ENCODE measurements at regions not wholly inside any gene's neighbourhood (a gene's known extent, or its start where the extent isn't known, plus 50 kb on each side); places are given as distances from the start of the nearest gene placed in this dataset.
"Not testable (repeated sequence)": the region's sequence is repeated elsewhere in the genome, so short reads cannot be mapped to it uniquely, and the experiment has no call there.

DNA sequence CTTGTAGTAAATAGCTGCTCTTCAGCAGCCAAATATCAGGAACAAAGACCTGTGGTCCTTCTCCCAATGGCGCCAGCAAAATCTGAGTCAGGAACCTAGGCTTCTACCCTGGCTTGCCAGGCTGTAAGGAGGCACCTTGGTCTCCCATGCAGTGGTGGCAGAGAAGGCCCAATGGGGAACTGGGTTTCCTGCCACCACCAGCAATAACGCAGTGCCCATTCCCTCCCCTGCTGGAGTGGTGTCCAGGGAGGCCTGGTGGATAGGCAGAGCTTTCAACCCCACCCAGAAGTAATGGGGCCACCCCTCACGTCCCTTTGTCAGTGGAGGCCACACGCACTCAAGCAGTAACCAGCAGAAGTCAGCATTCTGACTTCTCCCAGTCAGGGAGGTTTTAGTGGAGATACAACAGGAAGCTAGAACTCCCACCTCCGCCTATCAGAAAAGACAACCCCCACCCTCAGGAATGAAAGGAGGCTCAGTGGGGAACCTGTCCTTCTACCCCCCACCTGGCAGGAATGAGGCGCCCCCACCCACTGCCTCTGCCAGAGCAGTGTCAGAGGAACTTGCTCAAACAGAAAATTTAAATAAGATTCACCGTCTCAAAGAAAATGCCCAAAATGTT is 132.4 kb downstream of the COPS8 start:
- no peak for DNase-seq (ENCODE audit: low read depth)

DNA sequence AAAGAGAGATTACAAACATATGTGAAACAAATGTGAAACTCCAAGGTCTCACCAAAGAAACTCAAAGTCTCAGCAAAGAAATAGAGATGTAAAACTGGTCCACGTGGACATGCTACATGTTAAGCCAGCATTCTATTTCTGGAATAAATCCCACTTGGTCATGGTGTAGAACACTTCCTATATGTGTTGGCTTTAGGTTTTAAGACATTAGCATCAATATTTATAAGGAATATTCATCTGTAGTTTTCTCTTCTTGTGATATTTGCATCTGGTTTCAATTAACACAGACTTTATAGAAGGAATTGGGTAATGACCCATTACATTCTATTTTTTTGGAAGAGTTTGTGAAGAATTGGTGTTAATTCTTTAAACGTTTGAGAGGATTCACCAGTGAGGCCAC is 133.1 kb downstream of the COPS8 start:
- DNase-seq (ENCODE audit: low read depth) = no peak

DNA sequence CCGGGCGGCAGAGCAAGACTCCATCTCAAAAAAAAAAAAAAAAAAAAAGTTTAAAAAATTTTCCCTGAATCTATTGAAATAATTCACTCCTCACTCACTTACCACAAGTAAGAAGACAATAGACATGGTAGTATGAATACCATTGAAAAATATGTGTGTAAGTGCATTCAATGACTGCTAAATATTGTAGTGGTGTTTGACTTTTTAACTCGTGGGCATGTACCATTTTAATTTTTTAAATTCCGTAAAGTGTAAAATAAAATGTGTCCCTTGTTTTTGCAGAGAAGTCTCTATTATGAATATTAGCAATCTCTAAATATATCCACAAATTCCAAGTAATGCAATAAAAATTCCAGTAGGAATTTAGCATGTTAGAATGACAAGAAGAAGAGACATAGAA is 134.1 kb downstream of the COPS8 start:
- no peak for DNase-seq (ENCODE audit: low read depth)

DNA sequence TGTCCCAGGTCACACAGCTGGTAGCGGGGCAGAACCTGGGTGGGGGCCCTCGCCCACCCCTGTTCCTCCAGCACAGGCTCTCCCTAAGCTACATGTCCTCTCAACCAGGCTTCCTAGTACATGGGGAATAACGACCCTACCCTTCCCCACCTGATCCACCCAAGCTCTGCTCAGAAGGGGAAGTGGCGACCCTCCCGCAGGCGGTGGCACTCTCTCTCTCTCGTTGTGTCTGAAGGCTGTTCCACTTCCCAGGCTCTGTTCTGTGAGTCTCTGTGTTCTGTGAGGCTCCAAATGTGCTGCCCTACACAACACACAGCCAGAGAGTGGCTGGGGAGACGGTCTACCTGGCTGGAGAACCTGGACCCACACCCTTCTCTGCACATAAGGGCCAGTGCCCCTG is 135.8 kb downstream of the COPS8 start:
- no peak for DNase-seq (ENCODE audit: low read depth)

DNA sequence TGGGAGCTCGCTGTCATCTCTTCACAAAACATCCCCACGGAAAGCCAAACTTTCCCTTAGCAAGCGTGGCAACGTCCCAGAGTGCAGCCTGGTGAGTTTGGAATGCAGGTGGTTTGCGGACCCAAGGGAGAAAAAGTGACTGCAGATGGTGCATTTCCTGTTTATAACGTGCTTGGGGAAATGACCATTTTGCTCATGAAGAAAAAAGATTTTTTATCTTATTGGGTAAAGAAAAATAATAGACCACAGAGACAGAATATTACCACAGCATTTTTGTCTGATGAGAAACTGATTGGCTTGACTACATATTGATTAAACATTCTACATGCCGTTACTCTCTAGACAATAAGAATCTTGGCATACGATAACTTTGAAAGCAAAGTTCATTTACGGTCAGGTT is 136.5 kb downstream of the COPS8 start:
- DNase-seq (ENCODE audit: low read depth) = no peak

DNA sequence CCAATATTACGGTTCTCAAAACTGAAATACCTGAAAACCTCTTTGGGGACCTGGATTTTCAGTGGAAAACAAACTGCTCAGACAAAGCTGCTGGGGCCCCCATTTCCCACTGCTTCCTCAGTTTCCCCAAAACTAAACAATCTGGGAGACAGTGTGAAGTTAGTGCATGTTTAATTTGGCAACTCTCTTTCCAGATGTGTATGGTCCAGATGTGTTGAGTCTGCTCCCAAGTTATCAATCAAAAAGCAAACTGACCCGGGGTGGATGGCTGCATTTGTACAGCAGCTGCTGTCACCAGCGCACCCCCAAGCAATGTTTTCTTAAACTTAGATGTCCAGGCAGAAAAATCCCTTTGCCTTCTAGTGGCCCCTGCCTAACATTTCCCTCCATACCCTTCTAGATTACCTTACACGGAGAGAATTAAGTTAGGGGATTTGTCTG is 136.9 kb downstream of the COPS8 start:
- no peak for DNase-seq (ENCODE audit: low read depth)

DNA sequence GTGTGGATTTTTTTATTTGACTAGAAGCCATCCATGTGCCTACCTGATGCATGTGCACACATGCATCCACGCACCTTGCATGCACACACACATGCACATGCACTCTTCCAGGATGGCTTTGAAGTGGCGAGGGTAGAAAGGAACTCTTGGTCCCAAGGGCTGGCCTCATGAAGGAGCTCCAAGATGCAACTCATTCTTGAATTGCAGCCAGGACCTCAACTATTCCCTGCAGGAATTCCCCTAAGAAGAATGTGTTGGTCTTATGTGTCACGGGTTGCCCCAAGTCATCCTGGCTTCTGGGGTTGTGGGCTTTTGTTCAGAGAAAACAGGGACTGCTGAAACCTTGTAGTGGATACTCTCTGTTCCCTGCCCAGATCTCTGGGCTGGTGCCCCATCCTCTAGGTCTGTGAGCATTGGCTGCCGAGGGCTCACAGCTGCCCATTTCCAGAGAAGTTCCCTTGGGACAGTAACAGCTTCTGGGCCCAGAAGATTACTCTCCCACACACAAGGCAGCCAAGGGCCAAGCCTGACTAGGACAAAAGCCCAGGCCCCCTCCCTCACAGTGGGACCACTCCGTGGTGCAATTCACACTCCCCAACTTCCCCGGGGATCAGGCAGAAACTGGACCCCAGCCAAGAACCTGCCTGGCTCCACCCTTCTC is 137.6 kb downstream of the COPS8 start:
- DNase-seq (ENCODE audit: low read depth) = no peak

DNA sequence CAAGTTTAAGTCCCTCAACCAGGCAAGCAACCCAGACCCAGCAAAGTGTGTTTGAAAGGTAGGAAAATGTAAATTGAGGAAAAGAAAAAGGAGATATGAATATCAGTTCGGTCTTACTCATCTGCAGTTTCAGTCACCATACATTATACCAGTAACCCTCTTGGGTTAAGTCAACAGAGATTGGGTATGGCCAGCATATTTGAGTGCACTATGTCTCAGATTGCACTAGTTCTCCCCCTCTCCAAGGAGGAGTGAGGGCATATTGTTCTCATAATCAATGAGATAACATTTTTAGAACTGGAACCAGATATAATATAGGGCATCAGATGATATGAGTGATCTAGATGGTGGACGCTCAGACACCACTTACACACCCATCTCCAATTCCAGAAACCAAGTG is 141.5 kb downstream of the COPS8 start:
- DNase-seq (ENCODE audit: low read depth) = no peak

DNA sequence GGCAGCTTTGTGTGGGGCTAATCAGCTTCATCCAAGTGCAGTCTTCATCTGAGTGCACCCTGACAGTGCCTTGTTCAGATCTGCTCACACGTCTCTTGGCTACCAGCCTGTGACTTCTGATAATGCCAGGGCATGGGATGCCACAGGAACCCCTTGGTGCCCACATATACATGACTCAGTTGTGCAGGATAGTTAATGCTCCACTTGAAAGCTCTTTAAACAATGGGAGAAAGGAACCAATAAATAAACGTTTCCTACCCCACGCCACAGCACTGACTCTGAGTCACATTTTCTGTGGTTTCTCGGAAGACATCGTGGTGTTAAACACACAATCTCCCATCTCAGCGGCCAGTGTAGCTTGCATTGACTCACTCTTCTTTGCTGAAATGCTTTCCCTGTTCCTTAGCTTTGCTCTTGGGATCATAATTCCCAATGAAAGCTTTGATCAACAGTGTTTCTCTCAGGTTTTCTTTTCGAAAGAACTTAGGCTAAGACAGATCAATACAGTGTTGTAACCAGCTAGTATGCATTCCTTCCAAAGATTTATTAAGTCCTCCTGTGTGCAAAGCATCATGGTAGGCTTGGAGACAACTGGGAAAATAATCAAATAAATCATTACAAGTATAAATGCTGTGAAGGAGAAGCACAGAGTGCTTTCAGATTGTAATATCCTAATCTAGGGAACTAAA is 142.0 kb downstream of the COPS8 start:
- DNase-seq (ENCODE audit: low read depth) = no peak

DNA sequence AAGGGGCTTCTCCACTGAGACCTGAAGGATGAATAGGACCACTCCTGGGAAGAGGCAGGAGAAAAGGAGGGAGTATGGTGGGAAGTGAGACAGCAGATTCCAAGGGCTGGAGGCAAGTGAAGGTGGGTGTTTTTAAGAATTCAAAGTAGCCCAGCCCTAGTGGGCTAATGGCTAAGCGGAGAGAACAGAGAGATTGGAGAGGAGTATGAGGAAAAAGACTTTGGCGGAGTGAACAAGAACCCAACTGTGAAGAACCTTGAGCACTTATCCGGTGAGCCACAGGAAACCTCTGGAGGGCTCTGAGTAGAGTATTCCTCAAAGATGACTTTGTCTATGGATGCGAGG is 142.6 kb downstream of the COPS8 start:
- no peak for DNase-seq (ENCODE audit: low read depth)

DNA sequence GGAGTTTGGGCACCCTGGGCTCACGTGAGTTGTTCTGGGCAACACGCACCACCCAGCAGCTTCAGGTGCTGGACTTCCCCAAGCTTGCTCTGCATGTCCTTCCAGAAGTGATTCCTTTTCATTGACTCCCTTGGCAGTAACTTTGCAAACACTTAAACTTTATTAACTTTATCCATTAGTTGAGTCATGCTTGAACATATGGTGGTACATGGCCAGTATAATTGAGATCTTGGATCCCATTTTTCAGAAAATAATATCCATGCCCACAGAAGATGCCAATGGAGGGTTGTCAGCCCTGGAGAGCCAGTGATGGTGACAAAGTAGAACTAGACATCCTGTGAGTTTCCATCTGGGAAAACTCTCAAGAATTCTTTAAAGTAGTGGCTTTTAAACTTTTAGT is 144.2 kb downstream of the COPS8 start:
- DNase-seq (ENCODE audit: low read depth) = no peak

DNA sequence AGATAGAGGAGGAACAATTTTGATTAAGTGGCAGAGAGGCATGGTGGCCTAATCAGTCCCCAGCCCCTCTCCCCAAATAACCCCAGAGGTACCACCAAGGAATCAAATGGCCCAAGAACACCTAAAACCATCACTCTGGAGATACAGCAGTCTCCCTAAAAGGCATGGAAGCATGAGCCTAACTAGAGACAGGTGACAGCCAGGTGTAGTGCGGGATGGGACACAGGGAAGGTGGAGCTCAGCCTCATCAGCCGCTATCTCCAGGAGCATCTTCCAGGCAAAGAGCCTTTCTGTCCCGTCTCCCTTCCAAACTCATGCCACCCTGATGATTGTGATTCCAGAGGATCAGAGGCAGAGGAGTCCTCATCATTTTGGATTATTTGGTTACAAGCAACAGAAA is 144.7 kb downstream of the COPS8 start:
- no peak for DNase-seq (ENCODE audit: low read depth)

DNA sequence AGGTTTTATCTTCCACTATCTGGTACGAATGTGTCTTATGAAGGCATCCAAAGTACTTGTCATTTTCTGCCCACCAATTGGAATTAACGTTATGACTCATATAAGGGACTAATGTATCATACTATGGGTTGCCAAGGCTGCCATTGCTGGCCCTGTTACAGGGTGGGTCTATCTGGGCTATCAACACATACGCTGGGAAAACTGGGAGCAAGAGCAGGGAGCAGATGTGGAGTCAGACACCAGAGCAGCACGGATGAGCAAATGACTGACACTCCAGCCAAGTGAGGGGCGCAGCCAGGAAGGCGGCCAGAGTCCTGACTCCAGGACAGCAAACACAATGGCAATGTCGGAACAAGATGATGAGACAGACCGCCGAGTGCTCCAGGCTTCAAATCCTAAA is 145.9 kb downstream of the COPS8 start:
- DNase-seq (ENCODE audit: low read depth) = no peak

DNA sequence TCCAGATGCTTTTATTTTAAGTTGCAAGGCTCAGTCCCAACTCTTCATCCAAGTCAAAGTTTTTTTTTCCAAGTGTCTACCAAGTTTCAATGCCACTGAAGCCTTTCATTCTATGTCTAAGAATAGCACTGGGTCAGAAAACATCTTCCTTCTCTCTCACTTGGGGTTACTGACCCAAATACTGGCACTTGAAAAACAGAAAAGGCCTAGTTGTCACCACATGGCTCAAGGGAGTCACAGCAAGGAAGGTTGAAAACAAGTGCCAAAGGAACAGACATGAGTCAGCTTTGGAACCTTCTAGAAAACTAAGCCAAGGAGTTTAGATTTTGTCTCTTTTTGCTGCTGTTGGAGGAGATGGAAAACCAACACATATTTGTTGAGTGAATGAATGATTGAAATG is 146.5 kb downstream of the COPS8 start:
- DNase-seq (ENCODE audit: low read depth) = no peak

DNA sequence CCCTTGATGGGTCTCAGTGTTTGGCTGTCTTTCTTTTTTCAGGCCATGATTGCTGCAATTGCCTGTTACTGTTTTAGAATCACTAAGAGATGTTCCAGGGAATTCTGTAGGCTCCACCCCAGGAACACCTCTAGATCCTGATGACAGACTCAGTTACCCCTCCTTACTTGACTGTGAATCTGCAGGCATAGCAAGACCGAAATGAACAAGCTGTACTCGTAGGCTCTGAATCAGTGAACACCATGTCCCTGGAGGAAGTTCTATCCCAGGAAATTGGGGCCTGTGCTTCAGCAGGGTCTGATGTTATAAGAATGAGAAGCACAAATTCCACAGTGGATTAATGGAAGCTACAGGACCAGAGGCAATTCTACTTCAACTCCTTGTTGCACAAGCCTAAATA is 148.6 kb downstream of the COPS8 start:
- DNase-seq (ENCODE audit: low read depth) = no peak

DNA sequence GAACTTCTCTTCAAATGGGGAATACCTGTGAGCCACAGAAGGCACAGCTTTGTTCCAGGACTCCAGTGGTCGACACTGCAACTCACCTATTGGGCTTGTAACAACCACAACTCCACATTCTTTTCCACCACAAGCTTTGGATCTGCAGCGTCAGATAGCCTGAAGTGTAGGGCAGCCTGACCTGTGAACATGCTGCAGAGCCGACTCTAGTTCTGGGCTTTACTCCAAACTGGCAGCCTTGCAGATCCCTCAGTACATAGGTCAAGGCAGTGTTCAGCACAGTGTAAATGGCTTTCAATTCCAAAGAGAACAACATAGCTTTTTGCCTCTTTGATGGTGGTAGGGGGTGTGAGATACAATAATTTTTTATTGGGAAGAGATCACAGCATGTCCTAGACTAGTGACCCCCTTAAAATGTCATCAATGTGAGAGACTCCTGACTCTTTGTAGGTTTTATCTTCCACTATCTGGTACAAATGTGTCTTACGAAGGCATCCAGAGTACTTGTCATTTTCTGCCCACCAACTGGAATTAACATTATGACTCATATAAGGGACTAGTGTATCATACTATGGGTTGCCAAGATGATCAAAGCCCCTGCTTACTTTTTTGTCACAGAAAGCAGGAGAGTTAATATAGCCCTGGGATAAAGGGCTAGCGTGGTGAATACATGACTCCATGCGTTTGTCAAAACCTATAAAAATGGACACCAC is 149.8 kb downstream of the COPS8 start:
- no peak for DNase-seq (ENCODE audit: low read depth)

DNA sequence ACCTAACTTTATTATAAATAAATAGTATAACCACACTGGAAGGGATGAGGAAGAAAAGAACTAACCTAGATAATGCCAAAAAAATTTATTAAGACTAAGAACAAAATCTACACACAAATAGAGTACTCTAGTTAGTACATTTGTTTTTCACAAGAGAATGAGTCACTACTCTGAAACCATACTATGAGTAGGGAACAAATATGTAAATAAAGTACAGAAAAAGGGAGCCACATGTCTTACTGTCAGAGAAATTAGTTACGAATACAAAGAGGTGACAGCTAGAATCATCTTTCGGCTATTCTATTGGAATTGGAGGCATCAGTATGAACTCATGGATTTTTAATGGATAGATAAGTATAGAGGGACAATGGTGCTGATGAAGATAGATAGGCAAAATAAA is 150.5 kb downstream of the COPS8 start:
- DNase-seq (ENCODE audit: low read depth) = no peak

DNA sequence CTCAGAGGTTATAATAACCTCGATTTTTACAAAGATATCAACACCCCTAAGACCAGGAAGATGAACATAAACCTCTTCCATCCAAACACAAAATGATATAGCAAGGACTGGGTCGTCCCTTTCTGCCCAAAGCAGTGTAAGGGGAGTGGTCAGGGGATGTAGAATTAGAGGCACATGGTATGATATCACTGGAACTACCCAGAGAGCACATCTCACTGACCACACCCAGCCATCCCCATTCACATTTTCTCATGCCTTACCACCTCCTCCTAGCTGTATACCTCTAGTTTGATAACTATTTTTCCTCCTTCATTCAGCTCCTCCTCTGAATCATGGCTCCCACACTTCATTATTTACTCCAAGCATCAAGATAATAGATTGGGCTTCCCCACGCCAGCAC is 152.6 kb downstream of the COPS8 start:
- DNase-seq (ENCODE audit: low read depth) = no peak

DNA sequence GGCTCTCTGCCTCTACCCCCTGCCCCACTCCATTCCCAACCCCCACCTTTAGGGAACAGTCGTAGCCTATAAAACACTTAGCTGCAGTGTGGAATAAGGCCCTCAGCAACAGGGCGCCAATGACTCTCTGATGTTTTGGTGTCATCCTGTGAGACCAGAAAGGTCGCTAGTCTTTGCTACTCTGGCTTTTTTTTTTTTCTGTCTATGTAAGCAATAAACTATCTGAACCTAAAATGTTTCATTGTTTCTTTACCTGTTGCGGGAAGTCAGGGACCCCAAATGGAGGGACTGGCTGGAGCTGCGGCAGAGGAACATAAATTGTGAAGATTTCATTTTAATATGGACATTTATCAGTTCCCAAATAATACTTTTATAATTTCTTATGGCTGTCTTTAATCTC is 154.6 kb downstream of the COPS8 start:
- DNase-seq (ENCODE audit: low read depth) = no peak

DNA sequence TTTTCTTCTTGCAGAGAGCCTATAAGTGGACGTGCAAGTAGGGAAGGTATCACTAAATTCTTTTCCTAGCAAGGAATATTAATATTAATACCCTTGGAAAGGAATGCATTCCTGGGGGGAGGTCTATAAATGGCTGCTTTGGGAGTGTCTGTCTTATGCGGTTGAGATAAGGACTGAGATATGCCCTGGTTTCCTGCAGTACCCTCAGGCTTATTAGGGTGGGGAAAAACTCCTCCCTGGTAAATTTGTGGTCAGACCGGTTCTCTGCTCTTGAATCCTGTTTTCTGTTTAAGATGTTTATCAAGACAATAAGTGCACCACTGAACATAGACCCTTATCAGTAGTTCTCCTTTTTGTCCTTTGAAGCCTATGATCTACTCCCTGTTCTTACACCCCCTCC is 155.2 kb downstream of the COPS8 start:
- not testable (repeated sequence) for DNase-seq (ENCODE audit: low read depth)

DNA sequence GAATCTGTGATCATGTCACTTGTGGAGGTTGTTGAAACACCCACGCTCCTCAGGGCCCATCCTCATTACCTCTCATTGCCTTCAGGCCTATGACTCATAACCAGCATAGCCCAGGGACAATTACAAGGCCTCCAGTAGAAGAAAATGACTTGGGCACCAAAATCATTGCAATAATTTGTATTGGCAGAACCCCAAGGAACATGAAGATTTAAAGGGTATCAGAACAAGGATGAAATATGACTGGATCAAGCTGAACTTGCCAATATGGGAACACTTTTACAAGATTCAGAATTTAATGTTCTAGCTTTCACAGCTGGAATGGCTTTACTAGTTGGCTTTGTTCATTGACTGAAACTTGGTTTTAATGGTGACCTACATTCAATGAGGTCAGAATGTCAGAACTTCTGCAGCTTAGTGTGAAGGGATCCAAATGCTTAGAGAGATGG is 156.4 kb downstream of the COPS8 start:
- no peak for DNase-seq (ENCODE audit: low read depth)

DNA sequence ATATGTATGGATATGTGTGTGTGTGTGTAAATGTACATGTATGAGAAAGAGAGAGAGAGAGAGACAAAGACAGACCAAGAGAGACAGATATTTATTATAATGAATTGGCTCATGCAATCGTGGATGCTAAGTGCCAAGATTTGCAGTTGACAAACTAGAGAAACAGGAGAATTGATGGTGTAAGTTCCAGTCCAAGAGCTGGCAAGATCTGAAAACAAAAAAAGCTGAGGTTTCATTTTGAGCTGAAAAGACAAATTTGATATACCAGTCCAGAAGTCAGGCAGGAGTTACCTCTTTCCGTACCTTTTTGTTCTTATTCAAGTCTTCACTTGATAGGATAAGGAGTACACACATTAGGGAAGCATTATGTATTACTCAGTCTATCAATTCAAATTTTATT is 157.8 kb downstream of the COPS8 start:
- no peak for DNase-seq (ENCODE audit: low read depth)

DNA sequence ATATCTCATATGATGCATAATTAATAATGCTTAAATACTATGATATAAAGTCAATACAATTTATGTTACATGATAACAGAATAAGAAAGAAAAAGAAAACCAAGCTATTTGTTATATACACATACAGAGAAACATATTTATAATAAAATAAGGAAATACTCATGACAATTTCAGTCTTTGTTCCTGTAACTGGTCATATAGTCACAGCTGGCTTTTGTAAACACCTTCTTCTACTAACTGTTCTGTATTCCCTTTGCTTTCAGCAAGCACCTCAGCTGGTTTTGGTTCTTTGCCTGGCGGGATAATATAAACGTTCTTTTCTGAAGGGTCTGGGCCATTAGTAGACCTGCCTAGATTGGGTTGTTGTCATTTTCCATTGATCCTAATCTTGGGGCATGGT is 158.5 kb downstream of the COPS8 start:
- no peak for DNase-seq (ENCODE audit: low read depth)
